Testis (tissue), 2 donors: ENCODE measurements at regions not wholly inside any gene's neighbourhood (a gene's known extent, or its start where the extent isn't known, plus 50 kb on each side); places are given as distances from the start of the nearest gene placed in this dataset.
A peak's percentile ranks its signal among the peaks of the same experiment; 100 is the strongest.

Experiments used
- DNase-seq: peaks from one replicate; pipeline ENCODE4 v3.0.0-alpha.2; 2019
- H3K27ac ChIP-seq, 2 donors: fragments of 200-600 bp; sonication (generic); one replicate each; pipeline ENCODE4 v1.5.1; 2019
- H3K27me3 ChIP-seq: fragments of 200-600 bp; sonication (generic); one replicate; pipeline ENCODE4 v1.5.1; 2019
- H3K36me3 ChIP-seq: fragments of 200-600 bp; sonication (generic); one replicate; pipeline ENCODE4 v1.5.1; 2017; ENCODE audit warnings: low read depth; ENCODE audit errors: missing control alignments
- H3K4me1 ChIP-seq: fragments of 200-600 bp; sonication (generic); one replicate; pipeline ENCODE4 v1.5.1; 2019
- H3K4me3 ChIP-seq, 2 donors: fragments of 200-600 bp; sonication (generic); one replicate each; pipeline ENCODE4 v1.5.1; 2017 to 2019
- H3K9me3 ChIP-seq: fragments of 200-600 bp; sonication (generic); one replicate; pipeline ENCODE4 v1.5.1; 2017
- POLR2A ChIP-seq: fragments of 450-650 bp; IDR thresholded peaks from one replicate; pipeline ENCODE4 v1.6.1; 2017; ENCODE audit warnings: antibody characterized with exemption, mild to moderate bottlenecking, moderate library complexity
- WGBS, 2 donors: methylation state at CpG; one replicate each; pipeline ENCODE4 v1.1.5; 2018; 5-methylcytosine and 5-hydroxymethylcytosine counted together
- intact Hi-C: fragments of 100-400 bp; cut with DNase I; formaldehyde crosslinking; loops from one replicate; pipeline ENCODE4 v1.15.1; 2023; ENCODE audit warnings: low total_unique reads
- TF ChIP-seq, protein P1 (sequence below), 3 experiments: fragments of 450-650 bp in 2 of 3; fragments of 200-600 bp in 1 of 3; sonication (generic) in 1 of 3; IDR thresholded peaks; one replicate each; pipeline ENCODE4 v1.5.1; 2016 to 2019; ENCODE audit warnings: antibody characterized with exemption in 3 of 3, mild to moderate bottlenecking in 2 of 3, moderate library complexity in 1 of 3

- 82 to 92% methylated on average over 3 of the region's 3 CpGs for WGBS, 2 donors
- DNase-seq = no peak
- Histone ChIP-seq H3K36me3 (no peaks in the 10 kb centered on the region), H3K27ac (no peak overlapping the region), H3K4me1 (no peaks in the 10 kb centered on the region), H3K9me3 (no peaks in the 10 kb centered on the region), H3K4me3 (no peak overlapping the region), H3K27me3 (no peaks in the 10 kb centered on the region)
- intact Hi-C loops = no loop called here
- no peak for TF ChIP-seq POLR2A
Measured at GRCh38 chr1:99476058-99476457, 169.9 kb upstream of the PALMD start.

- no peaks in the 10 kb centered on the region for H3K27me3 ChIP-seq
- intact Hi-C loops = loop anchor here (5.0 kb wide), 1 partner anchor 294 kb away; no protein-coding TSS in a partner anchor
- no peaks in the 10 kb centered on the region for H3K36me3 ChIP-seq
- TF ChIP-seq, protein P1, sequence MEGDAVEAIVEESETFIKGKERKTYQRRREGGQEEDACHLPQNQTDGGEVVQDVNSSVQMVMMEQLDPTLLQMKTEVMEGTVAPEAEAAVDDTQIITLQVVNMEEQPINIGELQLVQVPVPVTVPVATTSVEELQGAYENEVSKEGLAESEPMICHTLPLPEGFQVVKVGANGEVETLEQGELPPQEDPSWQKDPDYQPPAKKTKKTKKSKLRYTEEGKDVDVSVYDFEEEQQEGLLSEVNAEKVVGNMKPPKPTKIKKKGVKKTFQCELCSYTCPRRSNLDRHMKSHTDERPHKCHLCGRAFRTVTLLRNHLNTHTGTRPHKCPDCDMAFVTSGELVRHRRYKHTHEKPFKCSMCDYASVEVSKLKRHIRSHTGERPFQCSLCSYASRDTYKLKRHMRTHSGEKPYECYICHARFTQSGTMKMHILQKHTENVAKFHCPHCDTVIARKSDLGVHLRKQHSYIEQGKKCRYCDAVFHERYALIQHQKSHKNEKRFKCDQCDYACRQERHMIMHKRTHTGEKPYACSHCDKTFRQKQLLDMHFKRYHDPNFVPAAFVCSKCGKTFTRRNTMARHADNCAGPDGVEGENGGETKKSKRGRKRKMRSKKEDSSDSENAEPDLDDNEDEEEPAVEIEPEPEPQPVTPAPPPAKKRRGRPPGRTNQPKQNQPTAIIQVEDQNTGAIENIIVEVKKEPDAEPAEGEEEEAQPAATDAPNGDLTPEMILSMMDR (IDR thresholded peaks at IDR 0.05) = peak; percentile 58 to 73 (median 61)
- no peak for TF ChIP-seq POLR2A
- no peaks in the 10 kb centered on the region for H3K4me1 ChIP-seq
- peak; percentile 80 for DNase-seq
- no peak overlapping the region for H3K4me3 ChIP-seq
- H3K27ac ChIP-seq = no peak overlapping the region
- H3K9me3 ChIP-seq = no peaks in the 10 kb centered on the region
Measured at GRCh38 chr1:99481391-99481996, 164.4 kb upstream of the PALMD start.

DNA sequence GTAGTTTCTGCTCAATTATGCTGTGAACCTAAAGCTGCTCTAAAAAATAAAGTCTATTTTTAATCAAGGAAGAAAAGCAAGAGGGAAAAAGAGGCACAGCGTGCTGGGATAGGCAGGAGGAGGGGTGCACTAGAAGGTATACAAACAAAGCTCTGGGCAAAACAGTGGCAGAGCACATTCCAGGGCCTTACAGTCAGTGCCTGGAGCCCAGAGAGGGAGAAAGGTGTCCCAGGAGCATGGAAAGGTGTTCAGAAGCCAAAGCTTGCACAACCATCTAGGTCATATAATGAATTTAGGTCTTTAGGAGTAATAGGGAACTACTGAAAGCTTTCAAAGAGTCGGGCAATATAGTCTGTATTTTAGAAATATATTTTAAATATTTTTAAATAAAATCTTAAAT lies 163.6 kb upstream of the PALMD start:
- H3K4me1 ChIP-seq = no peaks in the 10 kb centered on the region
- WGBS, 2 donors = 91 to 93% methylated on average over 2 of the region's 2 CpGs
- no peaks in the 10 kb centered on the region for H3K27me3 ChIP-seq
- no peaks in the 10 kb centered on the region for H3K36me3 ChIP-seq
- TF ChIP-seq, protein P1 (IDR thresholded peaks at IDR 0.05) = no peak
- TF ChIP-seq POLR2A = no peak
- intact Hi-C loops = loop anchor here (5.0 kb wide), 1 partner anchor 295 kb away; no protein-coding TSS in a partner anchor
- no peak overlapping the region for H3K27ac ChIP-seq
- no peaks in the 10 kb centered on the region for H3K9me3 ChIP-seq
- no peak overlapping the region for H3K4me3 ChIP-seq
- no peak for DNase-seq

- H3K36me3 ChIP-seq = no peaks in the 10 kb centered on the region
- no peak overlapping the region for H3K4me3 ChIP-seq
- intact Hi-C loops = loop anchor here (5.0 kb wide), 1 partner anchor 295 kb away; no protein-coding TSS in a partner anchor
- TF ChIP-seq, protein P1 (IDR thresholded peaks at IDR 0.05) = no peak
- TF ChIP-seq POLR2A = no peak
- H3K9me3 ChIP-seq = no peaks in the 10 kb centered on the region
- WGBS, 2 donors = 72 to 86% methylated on average over 4 of the region's 4 CpGs
- no peak overlapping the region for H3K27ac ChIP-seq
- no peaks in the 10 kb centered on the region for H3K4me1 ChIP-seq
- no peaks in the 10 kb centered on the region for H3K27me3 ChIP-seq
- no peak for DNase-seq
Measured at GRCh38 chr1:99482750-99483149, 163.2 kb upstream of the PALMD start.

DNA sequence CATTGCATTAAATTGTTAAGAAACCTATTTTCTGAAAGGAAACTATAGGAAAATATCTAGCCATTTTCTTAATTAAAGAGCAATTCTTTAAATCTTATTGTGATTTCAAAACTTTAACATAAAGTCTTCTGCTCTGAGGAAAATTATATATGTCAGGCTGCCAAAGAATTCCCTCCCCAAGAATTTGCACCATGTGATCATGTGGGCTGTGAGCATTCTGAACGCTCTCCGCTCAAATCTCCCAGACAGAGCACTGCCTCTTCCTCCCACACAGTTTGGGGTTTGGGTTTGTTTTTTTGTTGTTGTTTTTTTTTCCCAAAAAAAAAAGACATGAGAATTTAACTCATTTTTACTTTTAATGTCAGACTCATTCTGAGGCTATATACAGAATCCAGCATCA lies 155.9 kb upstream of the PALMD start:
- Histone ChIP-seq H3K36me3 (no peaks in the 10 kb centered on the region), H3K4me1 (no peaks in the 10 kb centered on the region), H3K9me3 (no peaks in the 10 kb centered on the region), H3K27me3 (no peaks in the 10 kb centered on the region), H3K4me3 (no peak overlapping the region), H3K27ac (no peak overlapping the region)
- intact Hi-C loops = no loop called here
- TF ChIP-seq, protein P1 (IDR thresholded peaks at IDR 0.05) = no peak
- TF ChIP-seq POLR2A = no peak
- DNase-seq = peak; percentile 17
- WGBS, 2 donors = 45 to 68% methylated on average over 2 of the region's 2 CpGs
